Vagina (tissue), 2 donors: ENCODE measurements at regions not wholly inside any gene's neighbourhood (a gene's known extent, or its start where the extent isn't known, plus 50 kb on each side); places are given as distances from the start of the nearest gene placed in this dataset.

Experiments used
- POLR2A ChIP-seq, 2 donors: fragments of 450-650 bp; IDR thresholded peaks; one replicate each; pipeline ENCODE4 v1.6.1; 2017; ENCODE audit warnings: antibody characterized with exemption in 2 of 2, mild to moderate bottlenecking in 2 of 2, moderate library complexity in 2 of 2
- TF ChIP-seq, protein P1 (sequence below), 3 experiments: fragments of 450-650 bp in 2 of 3; fragments of 200-600 bp in 1 of 3; sonication (generic) in 1 of 3; IDR thresholded peaks; one replicate each; pipeline ENCODE4 v1.5.1; 2017 to 2019; ENCODE audit warnings: antibody characterized with exemption in 3 of 3, mild to moderate bottlenecking in 2 of 3, moderate library complexity in 2 of 3

DNA sequence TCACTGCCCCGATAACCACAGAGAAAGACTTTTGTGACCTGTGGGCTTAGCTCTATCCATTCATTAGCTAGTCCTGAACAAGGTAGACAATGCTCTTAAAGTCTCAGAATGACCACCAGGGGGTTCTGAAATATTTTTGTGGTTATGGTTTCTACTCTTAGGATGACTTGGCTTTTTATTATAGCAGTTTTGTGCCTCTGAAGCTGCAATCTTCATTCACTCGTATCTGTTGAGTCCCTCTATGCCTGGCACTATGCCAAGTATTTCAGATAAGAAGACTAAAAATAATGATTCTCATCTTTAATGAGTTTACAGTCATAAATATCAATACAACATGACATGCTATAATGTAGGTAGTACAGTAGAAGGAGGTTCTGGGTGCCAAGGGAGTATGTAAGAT lies 130.8 kb upstream of the TRHDE start:
- TF ChIP-seq, protein P1, sequence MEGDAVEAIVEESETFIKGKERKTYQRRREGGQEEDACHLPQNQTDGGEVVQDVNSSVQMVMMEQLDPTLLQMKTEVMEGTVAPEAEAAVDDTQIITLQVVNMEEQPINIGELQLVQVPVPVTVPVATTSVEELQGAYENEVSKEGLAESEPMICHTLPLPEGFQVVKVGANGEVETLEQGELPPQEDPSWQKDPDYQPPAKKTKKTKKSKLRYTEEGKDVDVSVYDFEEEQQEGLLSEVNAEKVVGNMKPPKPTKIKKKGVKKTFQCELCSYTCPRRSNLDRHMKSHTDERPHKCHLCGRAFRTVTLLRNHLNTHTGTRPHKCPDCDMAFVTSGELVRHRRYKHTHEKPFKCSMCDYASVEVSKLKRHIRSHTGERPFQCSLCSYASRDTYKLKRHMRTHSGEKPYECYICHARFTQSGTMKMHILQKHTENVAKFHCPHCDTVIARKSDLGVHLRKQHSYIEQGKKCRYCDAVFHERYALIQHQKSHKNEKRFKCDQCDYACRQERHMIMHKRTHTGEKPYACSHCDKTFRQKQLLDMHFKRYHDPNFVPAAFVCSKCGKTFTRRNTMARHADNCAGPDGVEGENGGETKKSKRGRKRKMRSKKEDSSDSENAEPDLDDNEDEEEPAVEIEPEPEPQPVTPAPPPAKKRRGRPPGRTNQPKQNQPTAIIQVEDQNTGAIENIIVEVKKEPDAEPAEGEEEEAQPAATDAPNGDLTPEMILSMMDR (IDR thresholded peaks at IDR 0.05): no peak
- TF ChIP-seq POLR2A (IDR thresholded peaks at IDR 0.05): no peak
